SU-DHL-6 (cell line): ENCODE measurements at regions not wholly inside any gene's neighbourhood (a gene's known extent, or its start where the extent isn't known, plus 50 kb on each side); places are given as distances from the start of the nearest gene placed in this dataset.
"Not testable (repeated sequence)": the region's sequence is repeated elsewhere in the genome, so short reads cannot be mapped to it uniquely, and the experiment has no call there.

ENCODE experiments used
- H2AFZ ChIP-seq: fragments of 200-600 bp; sonication (generic); 2 replicates; pipeline ENCODE4 v1.6.1; 2014; ENCODE audit warnings: low read depth, mild to moderate bottlenecking, moderate library complexity, mixed read lengths, antibody characterized with exemption, low read length; ENCODE audit not compliant: severe bottlenecking
- H3F3A ChIP-seq: fragments of 200-600 bp; shearing (Covaris generic); 2 replicates; pipeline ENCODE4 v1.6.0; 2016; ENCODE audit warnings: antibody characterized with exemption, mild to moderate bottlenecking; ENCODE audit not compliant: insufficient read depth
- H3K27ac ChIP-seq: fragments of 200-600 bp; sonication (generic); 2 replicates; pipeline ENCODE4 v1.5.1; 2016; ENCODE audit warnings: low read depth, mild to moderate bottlenecking, low read length, moderate library complexity, mixed read lengths
- H3K27me3 ChIP-seq: fragments of 200-600 bp; sonication (generic), shearing (Covaris generic); 2 replicates; pipeline ENCODE4 v1.6.0; 2014; ENCODE audit warnings: mild to moderate bottlenecking, low read length
- H3K36me3 ChIP-seq: fragments of 200-600 bp; sonication (generic); 2 replicates; pipeline ENCODE4 v1.6.1; 2014; ENCODE audit warnings: mild to moderate bottlenecking, low read length, mixed read lengths
- H3K4me2 ChIP-seq: fragments of 300-600, 200-600 bp; shearing (Covaris generic), sonication (generic); 2 replicates; pipeline ENCODE4 v1.6.0; 2014; ENCODE audit warnings: low read length, low read depth, mild to moderate bottlenecking; ENCODE audit not compliant: poor library complexity, severe bottlenecking
- H3K4me3 ChIP-seq: fragments of 200-600 bp; sonication (generic); 2 replicates; pipeline ENCODE4 v1.5.1; 2014; ENCODE audit warnings: antibody characterized with exemption, low read length, mild to moderate bottlenecking, mixed read lengths; ENCODE audit not compliant: insufficient read depth, poor library complexity, severe bottlenecking
- H3K79me2 ChIP-seq: fragments of 200-600 bp; sonication (generic); 2 replicates; pipeline ENCODE4 v1.6.1; 2014; ENCODE audit warnings: mild to moderate bottlenecking, low read length, moderate library complexity; ENCODE audit not compliant: insufficient read depth
- H3K9ac ChIP-seq: fragments of 200-600 bp; sonication (generic); 2 replicates; pipeline ENCODE4 v1.7.0; 2014; ENCODE audit warnings: mild to moderate bottlenecking, low read length
- H3K9me2 ChIP-seq: fragments of 200-600 bp; sonication (generic); replicated peaks from 2 replicates; pipeline ENCODE4 v1.6.1; 2014; ENCODE audit warnings: low read length; ENCODE audit not compliant: insufficient read depth
- H3K9me3 ChIP-seq: fragments of 200-600 bp; sonication (generic); 2 replicates; pipeline ENCODE4 v1.6.1; 2014; ENCODE audit warnings: low read length, mixed read lengths; ENCODE audit not compliant: insufficient read depth
- H4K20me1 ChIP-seq: fragments of 200-600 bp; sonication (generic); 2 replicates; pipeline ENCODE4 v1.6.1; 2014; ENCODE audit warnings: low read depth, mild to moderate bottlenecking, antibody characterized with exemption, low read length, moderate library complexity, mixed read lengths
- EZH2phosphoT487 ChIP-seq: fragments of 200-600 bp; sonication (generic), shearing (Covaris generic); conservative IDR thresholded peaks from 2 replicates; pipeline ENCODE4 v1.6.1; 2018; ENCODE audit warnings: mild to moderate bottlenecking, antibody characterized with exemption, low read length, moderate library complexity, mixed read lengths
- TF ChIP-seq, protein P1 (sequence below): fragments of 200-600 bp; sonication (generic); IDR thresholded peaks from one replicate; pipeline ENCODE4 v1.5.1; 2017; ENCODE audit warnings: antibody characterized with exemption, mild to moderate bottlenecking, low read length, moderate library complexity; ENCODE audit not compliant: insufficient read depth, poor library complexity, severe bottlenecking

DNA sequence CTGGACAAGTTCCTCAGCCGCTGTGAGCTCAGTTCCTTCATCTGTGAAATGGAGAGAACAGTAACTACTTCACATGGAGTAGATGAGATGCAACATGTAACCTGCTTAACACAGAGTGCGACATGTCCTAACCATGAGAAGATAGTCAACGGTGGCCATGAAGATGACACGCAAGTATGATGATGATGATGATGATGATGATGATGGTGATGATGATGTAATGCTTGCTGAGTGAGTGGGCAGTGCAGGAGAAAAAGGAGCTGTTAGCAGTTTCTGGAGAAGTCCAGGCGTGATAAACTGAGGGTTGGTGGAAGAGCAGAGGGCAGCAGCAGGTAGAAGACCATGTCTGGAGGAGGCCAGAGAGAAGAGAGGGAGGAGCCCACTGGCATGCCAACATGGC is 90.8 kb upstream of the CD82 start:
- TF ChIP-seq, protein P1, sequence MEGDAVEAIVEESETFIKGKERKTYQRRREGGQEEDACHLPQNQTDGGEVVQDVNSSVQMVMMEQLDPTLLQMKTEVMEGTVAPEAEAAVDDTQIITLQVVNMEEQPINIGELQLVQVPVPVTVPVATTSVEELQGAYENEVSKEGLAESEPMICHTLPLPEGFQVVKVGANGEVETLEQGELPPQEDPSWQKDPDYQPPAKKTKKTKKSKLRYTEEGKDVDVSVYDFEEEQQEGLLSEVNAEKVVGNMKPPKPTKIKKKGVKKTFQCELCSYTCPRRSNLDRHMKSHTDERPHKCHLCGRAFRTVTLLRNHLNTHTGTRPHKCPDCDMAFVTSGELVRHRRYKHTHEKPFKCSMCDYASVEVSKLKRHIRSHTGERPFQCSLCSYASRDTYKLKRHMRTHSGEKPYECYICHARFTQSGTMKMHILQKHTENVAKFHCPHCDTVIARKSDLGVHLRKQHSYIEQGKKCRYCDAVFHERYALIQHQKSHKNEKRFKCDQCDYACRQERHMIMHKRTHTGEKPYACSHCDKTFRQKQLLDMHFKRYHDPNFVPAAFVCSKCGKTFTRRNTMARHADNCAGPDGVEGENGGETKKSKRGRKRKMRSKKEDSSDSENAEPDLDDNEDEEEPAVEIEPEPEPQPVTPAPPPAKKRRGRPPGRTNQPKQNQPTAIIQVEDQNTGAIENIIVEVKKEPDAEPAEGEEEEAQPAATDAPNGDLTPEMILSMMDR = no peak
- TF ChIP-seq EZH2phosphoT487 = no peak
- H3K36me3 ChIP-seq = no peaks in the 10 kb centered on the region
- H3F3A ChIP-seq = no peaks in the 10 kb centered on the region
- H3K9ac ChIP-seq = no peak overlapping the region
- H3K9me3 ChIP-seq = no peaks in the 10 kb centered on the region
- H3K9me2 ChIP-seq = no peaks in the 10 kb centered on the region
- H3K4me3 ChIP-seq = no peak overlapping the region
- no peak overlapping the region for H3K4me2 ChIP-seq
- H3K27me3 ChIP-seq = no peaks in the 10 kb centered on the region
- H3K27ac ChIP-seq = no peak overlapping the region
- H2AFZ ChIP-seq = no peak overlapping the region
- H3K79me2 ChIP-seq = no peaks in the 10 kb centered on the region
- H4K20me1 ChIP-seq = no peaks in the 10 kb centered on the region

DNA sequence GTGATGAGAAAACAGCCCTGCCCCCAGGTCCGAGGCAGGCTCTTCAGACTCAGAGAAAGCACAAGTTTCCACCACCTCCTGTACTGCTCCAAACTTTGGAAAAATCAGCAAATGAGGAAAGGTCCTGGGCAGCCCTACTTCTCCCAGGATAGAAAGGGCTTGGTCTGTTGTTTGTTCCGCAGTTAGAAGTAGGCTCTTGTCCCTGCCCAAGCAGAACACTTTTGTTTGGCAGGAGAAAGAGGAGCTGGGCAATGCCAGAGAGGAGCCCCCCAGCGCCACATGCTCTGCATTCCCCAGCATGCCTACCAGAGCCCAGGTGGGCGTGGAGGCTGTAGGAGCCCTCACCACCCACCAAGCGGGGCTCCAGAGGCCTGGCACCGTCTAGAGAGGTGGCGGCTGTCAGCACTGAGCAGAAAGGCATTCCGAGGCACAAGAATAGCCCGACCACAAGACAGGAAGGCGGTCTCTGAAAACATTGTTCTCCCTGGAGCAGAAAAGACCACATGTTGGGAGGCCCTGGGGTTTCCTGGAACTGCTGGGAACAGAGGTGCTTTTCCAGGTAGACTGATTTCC is 90.3 kb upstream of the CD82 start:
- no peaks in the 10 kb centered on the region for H3K9me3 ChIP-seq
- no peak overlapping the region for H3K4me2 ChIP-seq
- H3K27me3 ChIP-seq = no peaks in the 10 kb centered on the region

DNA sequence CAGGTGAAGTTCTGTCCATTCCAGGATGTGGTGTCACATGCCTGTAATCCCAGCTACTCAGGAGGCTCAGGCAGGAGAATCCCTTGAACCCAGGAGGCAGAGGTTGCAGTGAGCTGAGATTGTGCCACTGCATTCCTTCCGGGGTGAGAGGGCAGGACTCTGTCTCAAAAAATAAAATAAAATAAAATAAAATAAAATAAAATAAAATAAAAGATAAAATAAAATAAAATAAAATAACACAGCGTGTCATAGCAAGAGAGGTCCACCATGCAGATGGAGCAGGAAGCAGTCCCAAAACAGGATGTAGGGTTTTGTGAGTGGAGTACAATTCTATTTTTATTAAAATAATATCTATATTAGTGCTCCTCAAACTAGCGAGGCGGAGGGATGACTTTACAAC is 83.1 kb upstream of the CD82 start:
- H3K4me2 ChIP-seq, H3K79me2 ChIP-seq, H3F3A ChIP-seq, H2AFZ ChIP-seq, H3K36me3 ChIP-seq, H3K27me3 ChIP-seq, H3K27ac ChIP-seq, H3K4me3 ChIP-seq, H3K9ac ChIP-seq, H4K20me1 ChIP-seq, H3K9me3 ChIP-seq, H3K9me2 ChIP-seq: not testable (repeated sequence)

More for the DNA sequence above, 90.3 kb upstream of the CD82 start:
- H3K79me2 ChIP-seq = no peaks in the 10 kb centered on the region
- H3F3A ChIP-seq = no peaks in the 10 kb centered on the region
- no peak overlapping the region for H2AFZ ChIP-seq
- no peaks in the 10 kb centered on the region for H3K9me2 ChIP-seq
- no peaks in the 10 kb centered on the region for H4K20me1 ChIP-seq
- no peak overlapping the region for H3K27ac ChIP-seq
- TF ChIP-seq, protein P1 = no peak
- TF ChIP-seq EZH2phosphoT487 = no peak
- no peaks in the 10 kb centered on the region for H3K36me3 ChIP-seq
- H3K4me3 ChIP-seq = no peak overlapping the region
- H3K9ac ChIP-seq = no peak overlapping the region

DNA sequence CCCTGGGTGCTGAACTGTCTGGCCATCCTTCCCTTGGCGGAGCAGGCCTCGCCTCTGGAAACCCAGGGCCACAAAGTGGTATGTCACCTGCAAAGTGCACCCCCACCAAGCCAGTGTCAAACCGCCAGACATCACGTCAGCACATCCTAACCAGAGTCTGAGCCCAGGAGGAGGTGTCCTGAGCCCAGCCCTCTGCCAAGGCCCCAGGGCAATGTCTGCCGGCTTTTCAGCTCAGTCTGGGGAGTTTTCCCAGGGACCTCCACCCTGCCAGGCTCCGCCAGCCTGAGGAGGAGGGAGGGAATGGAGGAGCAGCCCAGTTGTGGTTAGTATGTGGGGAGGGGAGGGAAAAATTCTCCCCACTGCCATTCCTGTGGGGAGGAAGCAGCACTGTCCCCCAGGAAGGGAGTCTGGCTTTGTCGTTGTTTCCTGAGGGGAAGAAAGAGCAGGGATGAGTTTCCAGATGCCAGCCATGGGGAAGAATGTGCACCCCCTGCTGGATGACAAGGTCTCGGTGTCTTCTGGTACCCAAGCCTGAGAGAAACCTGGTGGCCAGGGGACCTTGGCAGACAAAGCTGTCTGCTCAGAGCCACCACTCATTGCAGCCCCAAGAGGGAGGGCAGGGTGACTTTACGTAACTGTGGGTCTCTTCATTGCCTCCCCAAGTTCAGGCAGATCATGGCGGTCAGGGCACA is 81.4 kb upstream of the CD82 start:
- no peaks in the 10 kb centered on the region for H3F3A ChIP-seq
- no peaks in the 10 kb centered on the region for H3K79me2 ChIP-seq
- no peaks in the 10 kb centered on the region for H4K20me1 ChIP-seq
- no peak overlapping the region for H3K4me3 ChIP-seq
- H3K36me3 ChIP-seq = no peaks in the 10 kb centered on the region
- no peak overlapping the region for H3K4me2 ChIP-seq
- H3K9me2 ChIP-seq = no peaks in the 10 kb centered on the region
- H3K9ac ChIP-seq = no peak overlapping the region
- H3K27me3 ChIP-seq = no peaks in the 10 kb centered on the region
- TF ChIP-seq EZH2phosphoT487 = no peak
- TF ChIP-seq, protein P1 = no peak
- no peak overlapping the region for H3K27ac ChIP-seq
- H2AFZ ChIP-seq = no peak overlapping the region
- no peaks in the 10 kb centered on the region for H3K9me3 ChIP-seq
